ENCODE measurements at regions not wholly inside any gene's neighbourhood (a gene's known extent, or its start where the extent isn't known, plus 50 kb on each side); places are given as distances from the start of the nearest gene placed in this dataset.

DNA sequence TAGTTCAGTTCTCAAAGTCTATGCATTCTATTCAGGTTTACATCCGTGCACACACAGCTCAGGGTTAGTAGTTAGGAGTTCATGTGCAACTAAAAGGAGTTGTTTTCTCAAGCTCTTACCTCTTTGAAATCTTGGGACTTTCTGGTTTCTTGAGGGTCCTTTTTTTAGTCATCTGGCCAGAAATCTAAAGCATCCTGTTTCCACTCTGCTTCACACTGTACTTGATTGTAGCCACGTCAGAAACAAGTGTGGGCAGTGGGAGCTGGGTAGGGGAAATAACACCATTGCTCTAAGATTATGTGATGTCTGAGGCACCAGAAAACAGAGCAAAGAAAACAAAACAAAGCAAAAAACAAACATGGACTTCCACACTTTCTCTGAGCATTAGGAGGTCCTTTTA is 58.3 kb downstream of the HDGFL1 start (continued):
- TF ChIP-seq, protein P1, sequence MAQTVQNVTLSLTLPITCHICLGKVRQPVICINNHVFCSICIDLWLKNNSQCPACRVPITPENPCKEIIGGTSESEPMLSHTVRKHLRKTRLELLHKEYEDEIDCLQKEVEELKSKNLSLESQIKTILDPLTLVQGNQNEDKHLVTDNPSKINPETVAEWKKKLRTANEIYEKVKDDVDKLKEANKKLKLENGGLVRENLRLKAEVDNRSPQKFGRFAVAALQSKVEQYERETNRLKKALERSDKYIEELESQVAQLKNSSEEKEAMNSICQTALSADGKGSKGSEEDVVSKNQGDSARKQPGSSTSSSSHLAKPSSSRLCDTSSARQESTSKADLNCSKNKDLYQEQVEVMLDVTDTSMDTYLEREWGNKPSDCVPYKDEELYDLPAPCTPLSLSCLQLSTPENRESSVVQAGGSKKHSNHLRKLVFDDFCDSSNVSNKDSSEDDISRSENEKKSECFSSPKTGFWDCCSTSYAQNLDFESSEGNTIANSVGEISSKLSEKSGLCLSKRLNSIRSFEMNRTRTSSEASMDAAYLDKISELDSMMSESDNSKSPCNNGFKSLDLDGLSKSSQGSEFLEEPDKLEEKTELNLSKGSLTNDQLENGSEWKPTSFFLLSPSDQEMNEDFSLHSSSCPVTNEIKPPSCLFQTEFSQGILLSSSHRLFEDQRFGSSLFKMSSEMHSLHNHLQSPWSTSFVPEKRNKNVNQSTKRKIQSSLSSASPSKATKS (CRISPR knock-in tag; IDR thresholded peaks at IDR 0.05): no peak
- TF ChIP-seq ZNF17 (CRISPR knock-in tag; IDR thresholded peaks at IDR 0.05) (no peak), NFIB (CRISPR knock-in tag; IDR thresholded peaks at IDR 0.05; ENCODE audit: borderline replicate concordance) (no peak), EEA1 (CRISPR knock-in tag; IDR thresholded peaks at IDR 0.05; ENCODE audit: borderline replicate concordance) (no peak), STAT5B (CRISPR knock-in tag; IDR thresholded peaks at IDR 0.05) (no peak), ZNF816 (CRISPR knock-in tag; IDR thresholded peaks at IDR 0.05; ENCODE audit: borderline replicate concordance) (no peak)

DNA sequence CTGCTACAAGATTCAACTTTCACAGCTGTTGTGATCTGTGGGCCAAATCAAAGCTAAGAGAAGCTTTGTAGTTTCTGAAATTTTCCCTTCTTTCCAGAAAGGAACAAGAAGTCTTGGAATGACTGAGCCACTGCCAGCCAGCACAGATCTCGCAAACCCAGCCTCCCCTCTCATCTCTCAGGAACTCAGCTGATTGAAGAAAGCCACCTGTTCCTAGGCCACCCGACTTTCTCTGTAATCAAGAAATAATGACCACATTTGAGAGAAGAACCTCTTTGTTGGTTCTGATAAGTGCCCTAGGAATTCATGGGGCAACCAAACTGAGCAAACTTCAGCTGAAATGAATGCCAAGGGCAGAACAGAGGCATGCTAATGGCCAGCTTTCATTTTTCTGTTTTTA is 61.7 kb downstream of the HDGFL1 start:
- CTCF ChIA-PET (ENCODE audit: low intra/inter-chr PET ratio, low total read pairs): no interaction called here
- WGBS (ENCODE audit: low lambda C conversion rate): 0% methylated on average over 2 of the region's 2 CpGs
- Histone ChIP-seq H3K9ac (ENCODE audit: insufficient read depth, low read depth, low read length) (no peak overlapping the region), H3K27me3 (ENCODE audit: control insufficient read depth in 1 of 2, insufficient read depth in 2 of 2, low read length in 2 of 2) (no peaks in the 10 kb centered on the region), H3K4me3 (replicated peaks in 1 of 3; ENCODE audit: insufficient read depth in 1 of 3, low read depth in 2 of 3, low read length in 3 of 3) (no peak overlapping the region), H2AFZ (ENCODE audit: low read length) (no peak overlapping the region), H3K4me2 (ENCODE audit: low read depth, low read length) (no peak overlapping the region), H3K36me3 (replicated peaks in 1 of 2; ENCODE audit: control insufficient read depth in 1 of 2, insufficient read depth in 2 of 2, low read length in 2 of 2) (no peaks in the 10 kb centered on the region), H3K9me3 (ENCODE audit: low read length) (peaks cover 68% of the 10 kb centered on the region), H3K79me2 (ENCODE audit: insufficient read depth, low read length) (no peaks in the 10 kb centered on the region), H3K27ac (ENCODE audit: extremely low read length, insufficient read depth, low read length) (no peak overlapping the region), H3K4me1 (ENCODE audit: insufficient read depth, low read length) (no peaks in the 10 kb centered on the region), H4K20me1 (ENCODE audit: insufficient read depth, low read length) (no peaks in the 10 kb centered on the region)
- ATAC-seq (no peak), DNase-seq (ENCODE audit: low spot score) (no peak), FAIRE-seq (no peak)
- intact Hi-C loops (cut with micrococcal nuclease; ENCODE audit: unreplicated experiment) (no loop called here), in situ Hi-C loops (cut with HindIII; ENCODE audit: extremely low pct_ligation_motif_present, low pct_unique_long_range_greater_than_20kb) (no loop called here)
- no TSS peak for BruUV-seq (replicated peaks)
- POLR2A ChIA-PET: no interaction called here
- TF ChIP-seq ZNF616 (CRISPR knock-in tag; IDR thresholded peaks at IDR 0.05; ENCODE audit: low read depth) (no peak), KDM6A (CRISPR knock-in tag; IDR thresholded peaks at IDR 0.05; ENCODE audit: low read depth) (no peak), EZH2 (conservative IDR thresholded peaks at IDR 0.05; ENCODE audit: low read depth, low read length) (no peak), ZNF878 (CRISPR knock-in tag; IDR thresholded peaks at IDR 0.05) (no peak), PCBP2 (optimal IDR thresholded peaks at IDR 0.05; ENCODE audit: low read depth, low read length, poor library complexity, severe bottlenecking) (no peak), ZNF674 (CRISPR knock-in tag; IDR thresholded peaks at IDR 0.05; ENCODE audit: low read depth) (no peak), ZNF251 (CRISPR knock-in tag; IDR thresholded peaks at IDR 0.05) (no peak), HDAC6 (IDR thresholded peaks at IDR 0.05; ENCODE audit: low read depth, low read length) (no peak), ZNF224 (CRISPR knock-in tag; IDR thresholded peaks at IDR 0.05) (no peak), CBFB (CRISPR knock-in tag; IDR thresholded peaks at IDR 0.05) (no peak), CEBPG (CRISPR knock-in tag; IDR thresholded peaks at IDR 0.05) (no peak), ZNF263 (CRISPR knock-in tag; IDR thresholded peaks at IDR 0.05) (no peak)
- TF ChIP-seq, protein P2, sequence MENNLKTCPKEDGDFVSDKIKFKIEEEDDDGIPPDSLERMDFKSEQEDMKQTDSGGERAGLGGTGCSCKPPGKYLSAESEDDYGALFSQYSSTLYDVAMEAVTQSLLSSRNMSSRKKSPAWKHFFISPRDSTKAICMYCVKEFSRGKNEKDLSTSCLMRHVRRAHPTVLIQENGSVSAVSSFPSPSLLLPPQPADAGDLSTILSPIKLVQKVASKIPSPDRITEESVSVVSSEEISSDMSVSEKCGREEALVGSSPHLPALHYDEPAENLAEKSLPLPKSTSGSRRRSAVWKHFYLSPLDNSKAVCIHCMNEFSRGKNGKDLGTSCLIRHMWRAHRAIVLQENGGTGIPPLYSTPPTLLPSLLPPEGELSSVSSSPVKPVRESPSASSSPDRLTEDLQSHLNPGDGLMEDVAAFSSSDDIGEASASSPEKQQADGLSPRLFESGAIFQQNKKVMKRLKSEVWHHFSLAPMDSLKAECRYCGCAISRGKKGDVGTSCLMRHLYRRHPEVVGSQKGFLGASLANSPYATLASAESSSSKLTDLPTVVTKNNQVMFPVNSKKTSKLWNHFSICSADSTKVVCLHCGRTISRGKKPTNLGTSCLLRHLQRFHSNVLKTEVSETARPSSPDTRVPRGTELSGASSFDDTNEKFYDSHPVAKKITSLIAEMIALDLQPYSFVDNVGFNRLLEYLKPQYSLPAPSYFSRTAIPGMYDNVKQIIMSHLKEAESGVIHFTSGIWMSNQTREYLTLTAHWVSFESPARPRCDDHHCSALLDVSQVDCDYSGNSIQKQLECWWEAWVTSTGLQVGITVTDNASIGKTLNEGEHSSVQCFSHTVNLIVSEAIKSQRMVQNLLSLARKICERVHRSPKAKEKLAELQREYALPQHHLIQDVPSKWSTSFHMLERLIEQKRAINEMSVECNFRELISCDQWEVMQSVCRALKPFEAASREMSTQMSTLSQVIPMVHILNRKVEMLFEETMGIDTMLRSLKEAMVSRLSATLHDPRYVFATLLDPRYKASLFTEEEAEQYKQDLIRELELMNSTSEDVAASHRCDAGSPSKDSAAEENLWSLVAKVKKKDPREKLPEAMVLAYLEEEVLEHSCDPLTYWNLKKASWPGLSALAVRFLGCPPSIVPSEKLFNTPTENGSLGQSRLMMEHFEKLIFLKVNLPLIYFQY (CRISPR knock-in tag; IDR thresholded peaks at IDR 0.05; ENCODE audit: borderline replicate concordance): no peak
- TF ChIP-seq, protein P3, sequence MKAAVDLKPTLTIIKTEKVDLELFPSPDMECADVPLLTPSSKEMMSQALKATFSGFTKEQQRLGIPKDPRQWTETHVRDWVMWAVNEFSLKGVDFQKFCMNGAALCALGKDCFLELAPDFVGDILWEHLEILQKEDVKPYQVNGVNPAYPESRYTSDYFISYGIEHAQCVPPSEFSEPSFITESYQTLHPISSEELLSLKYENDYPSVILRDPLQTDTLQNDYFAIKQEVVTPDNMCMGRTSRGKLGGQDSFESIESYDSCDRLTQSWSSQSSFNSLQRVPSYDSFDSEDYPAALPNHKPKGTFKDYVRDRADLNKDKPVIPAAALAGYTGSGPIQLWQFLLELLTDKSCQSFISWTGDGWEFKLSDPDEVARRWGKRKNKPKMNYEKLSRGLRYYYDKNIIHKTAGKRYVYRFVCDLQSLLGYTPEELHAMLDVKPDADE (CRISPR knock-in tag; IDR thresholded peaks at IDR 0.05): no peak

Data from HepG2 (cell line).